Ureter (tissue), 1 donor: ENCODE measurements at regions not wholly inside any gene's neighbourhood (a gene's known extent, or its start where the extent isn't known, plus 50 kb on each side); places are given as distances from the start of the nearest gene placed in this dataset.

Experiments
- DNase-seq: peaks from one replicate; pipeline ENCODE4 v3.0.0-alpha.2; 2020; ENCODE audit warnings: low spot score
- donor health status: DM: yes; HTN: yes; CAD: no.

- no peak for DNase-seq
Observed at GRCh38 chr2:217525076-217525475, 477.7 kb downstream of the TNS1 start.

GRCh38 chr2:217523286-217523685 is 479.5 kb downstream of the TNS1 start:
- no peak for DNase-seq

GRCh38 chr2:217521820-217522219 is 481.0 kb downstream of the TNS1 start:
- no peak for DNase-seq

- DNase-seq: no peak
Observed at GRCh38 chr2:217520356-217521010, 482.3 kb downstream of the TNS1 start.

- DNase-seq: no peak
Observed at GRCh38 chr2:217517402-217517801, 485.4 kb downstream of the TNS1 start.

- DNase-seq: no peak
Observed at GRCh38 chr2:217515615-217516309, 487.0 kb downstream of the TNS1 start.

GRCh38 chr2:217513258-217513657 is 489.5 kb downstream of the TNS1 start:
- no peak for DNase-seq

GRCh38 chr2:217512728-217513127 is 490.1 kb downstream of the TNS1 start:
- DNase-seq: no peak

- DNase-seq: no peak
Observed at GRCh38 chr2:217512259-217512658, 490.5 kb downstream of the TNS1 start.

- no peak for DNase-seq
Observed at GRCh38 chr2:217511850-217512249, 490.9 kb downstream of the TNS1 start.

- peak; percentile 73 for DNase-seq
Observed at GRCh38 chr2:217510771-217511291, 492.0 kb downstream of the TNS1 start.

GRCh38 chr2:217505303-217505702 is 497.5 kb downstream of the TNS1 start:
- no peak for DNase-seq

GRCh38 chr2:217501887-217502286 is 500.9 kb downstream of the TNS1 start:
- no peak for DNase-seq

- no peak for DNase-seq
Observed at GRCh38 chr2:217497843-217498377, 504.9 kb downstream of the TNS1 start.

- no peak for DNase-seq
Observed at GRCh38 chr2:217494557-217494956, 508.2 kb downstream of the TNS1 start.

- no peak for DNase-seq
Observed at GRCh38 chr2:217491271-217491670, 511.5 kb downstream of the TNS1 start.

- DNase-seq: no peak
Observed at GRCh38 chr2:217489145-217489960, 513.4 kb downstream of the TNS1 start.

GRCh38 chr2:217484046-217484445 is 518.7 kb downstream of the TNS1 start:
- DNase-seq: no peak

GRCh38 chr2:217482056-217482710 is 520.6 kb downstream of the TNS1 start:
- DNase-seq: no peak

GRCh38 chr2:217481577-217481976 is 521.2 kb downstream of the TNS1 start:
- DNase-seq: no peak

- DNase-seq: no peak
Observed at GRCh38 chr2:217479566-217479965, 523.2 kb downstream of the TNS1 start.
